HG02763 (cell line): ENCODE measurements at regions not wholly inside any gene's neighbourhood (a gene's known extent, or its start where the extent isn't known, plus 50 kb on each side); places are given as distances from the start of the nearest gene placed in this dataset.
"Not testable (repeated sequence)": the region's sequence is repeated elsewhere in the genome, so short reads cannot be mapped to it uniquely, and the experiment has no call there.

Experiments
- ATAC-seq: cut with Tn5 transposase; IDR thresholded peaks from one replicate; pipeline ENCODE4 v1.9.1; 2021; ENCODE audit warnings: mild to moderate bottlenecking, moderate library complexity; ENCODE audit not compliant: unreplicated experiment

DNA sequence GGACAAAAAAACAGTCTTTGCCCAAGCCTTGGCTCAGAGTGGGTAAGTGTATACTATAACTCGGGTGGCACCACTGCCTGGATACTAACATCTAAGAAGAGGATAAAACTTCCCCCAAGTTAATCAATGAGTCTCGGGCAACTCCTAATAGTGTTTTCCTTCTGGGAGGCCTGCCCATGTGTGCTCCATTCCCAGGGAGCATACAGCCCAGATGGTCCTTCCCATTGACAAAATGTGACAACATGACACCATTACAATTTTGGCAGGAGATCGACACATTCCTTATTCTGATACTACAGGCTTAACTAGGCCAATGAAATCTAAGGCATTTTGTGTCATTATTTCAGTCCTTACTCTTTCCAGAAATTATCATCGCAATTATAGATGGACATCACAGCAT, 52.7 kb upstream of the CRIM1 start:
- no peak for ATAC-seq

DNA sequence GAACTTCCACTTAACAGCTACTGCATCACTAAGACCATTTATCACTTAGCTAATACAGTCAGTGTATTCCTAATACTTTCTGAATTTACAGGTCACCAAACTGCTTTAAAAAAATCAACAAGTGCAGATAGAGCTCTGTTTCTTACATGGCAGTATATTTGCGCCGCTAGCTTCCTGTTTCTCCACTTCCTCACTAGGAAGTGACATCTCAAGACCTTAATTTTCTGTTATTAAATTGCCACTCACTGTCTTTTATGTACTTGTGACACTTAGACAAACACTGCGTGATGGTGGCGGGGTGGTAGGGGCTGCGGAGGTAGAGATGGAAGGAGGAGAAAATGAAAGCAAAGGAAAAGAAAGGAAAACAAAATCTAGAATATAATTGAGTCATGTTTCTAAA, 53.7 kb upstream of the CRIM1 start:
- ATAC-seq, result no peak

DNA sequence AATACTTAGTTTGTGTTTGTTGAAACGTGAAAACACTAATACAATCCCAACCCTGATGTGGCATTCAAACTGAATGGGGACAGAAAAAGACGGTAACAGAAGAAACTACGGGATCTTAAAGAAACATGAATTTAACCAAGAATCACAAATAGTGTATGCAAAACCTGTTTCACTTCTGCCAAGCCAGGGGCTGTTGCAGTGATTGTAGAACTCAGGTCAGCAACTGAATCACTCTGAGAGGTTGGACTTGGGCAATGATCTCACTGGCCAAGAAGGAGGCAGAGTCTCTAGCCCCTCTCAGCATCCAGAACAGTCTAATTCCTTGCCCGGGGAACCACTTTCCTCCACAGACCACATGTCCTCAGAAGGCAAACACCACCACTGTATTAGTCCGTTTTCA, 54.9 kb upstream of the CRIM1 start:
- ATAC-seq, result no peak

DNA sequence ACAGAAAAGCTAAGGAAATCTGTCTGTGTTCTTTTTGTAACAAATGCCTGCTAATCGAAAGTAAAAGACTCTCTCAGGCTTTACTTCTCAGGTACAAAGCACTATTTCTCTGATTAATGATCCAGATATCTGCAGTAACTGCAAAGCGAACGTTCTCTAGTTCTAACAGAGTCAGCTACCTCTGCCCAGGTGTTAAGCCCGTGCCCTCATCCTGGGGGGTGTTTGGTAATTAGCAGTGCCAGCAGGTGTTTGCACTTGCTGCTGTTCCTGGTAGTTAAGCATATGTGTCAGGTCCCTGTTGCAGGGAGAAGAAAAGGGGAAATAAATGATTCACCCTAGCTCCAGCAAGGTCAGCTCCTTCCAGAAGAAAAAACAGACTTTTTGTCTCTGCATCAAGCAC, 58.8 kb upstream of the CRIM1 start:
- no peak for ATAC-seq

DNA sequence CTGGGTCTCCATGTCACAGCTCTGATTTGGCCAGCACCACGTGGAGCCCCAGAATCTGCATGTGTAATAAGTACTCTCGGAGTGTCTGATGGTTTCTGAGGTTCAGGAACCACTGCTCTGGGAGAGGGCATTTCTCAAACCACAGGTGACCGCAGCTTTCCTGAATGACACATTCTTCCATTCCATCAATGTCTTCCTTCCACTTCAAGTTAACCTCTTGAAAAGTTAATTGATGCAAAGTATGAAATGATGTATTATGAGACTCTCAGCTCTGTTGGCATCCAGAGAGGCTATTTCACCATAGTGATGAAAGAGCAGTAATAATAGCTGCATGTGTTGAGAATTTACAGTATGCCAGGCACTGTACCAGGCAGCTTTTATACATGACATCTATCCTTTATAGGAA, 61.3 kb upstream of the CRIM1 start:
- ATAC-seq, result no peak

DNA sequence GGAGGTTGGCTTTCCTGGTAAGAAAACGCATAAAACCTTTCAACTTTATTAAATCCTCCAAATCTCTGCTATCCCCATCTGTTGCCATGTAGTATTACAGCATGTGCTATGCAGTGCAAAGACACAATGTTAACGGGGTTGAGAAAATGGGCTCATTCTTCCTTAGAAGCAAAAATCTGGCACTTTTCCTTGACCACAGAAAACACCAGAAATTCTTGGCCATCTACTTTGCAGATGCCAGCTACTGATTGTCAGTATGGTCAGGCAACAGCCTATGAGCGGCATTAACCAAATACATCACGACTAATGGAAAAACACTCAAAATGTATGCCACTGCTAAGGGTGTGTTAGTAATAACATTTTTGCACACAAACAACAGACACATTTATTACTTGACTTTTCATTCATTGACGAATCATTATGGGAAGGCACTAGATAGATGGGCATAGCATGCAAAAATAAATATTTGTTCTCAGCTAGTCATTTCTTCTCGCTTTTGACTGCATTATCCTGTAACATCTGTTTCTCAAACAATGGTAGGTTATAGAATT, 65.2 kb upstream of the CRIM1 start:
- ATAC-seq, result no peak

DNA sequence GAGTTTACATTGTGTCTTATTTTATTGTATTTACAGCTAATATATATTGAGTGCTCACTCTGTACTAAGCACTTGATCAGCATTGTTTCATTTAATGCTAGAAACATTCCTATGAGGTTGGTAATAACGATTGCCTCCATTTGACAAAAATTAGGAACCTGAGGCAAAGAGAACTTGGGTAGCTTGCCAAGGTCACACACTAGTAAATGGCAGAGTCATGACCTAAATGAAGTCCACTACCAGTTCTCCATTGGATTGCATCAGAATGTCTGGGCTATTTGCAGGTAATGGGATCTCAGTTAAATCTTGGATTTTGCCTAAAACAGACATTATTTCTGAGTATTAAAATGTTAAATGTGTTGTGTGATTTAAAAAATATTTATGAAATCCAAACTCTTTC, 65.8 kb upstream of the CRIM1 start:
- no peak for ATAC-seq

DNA sequence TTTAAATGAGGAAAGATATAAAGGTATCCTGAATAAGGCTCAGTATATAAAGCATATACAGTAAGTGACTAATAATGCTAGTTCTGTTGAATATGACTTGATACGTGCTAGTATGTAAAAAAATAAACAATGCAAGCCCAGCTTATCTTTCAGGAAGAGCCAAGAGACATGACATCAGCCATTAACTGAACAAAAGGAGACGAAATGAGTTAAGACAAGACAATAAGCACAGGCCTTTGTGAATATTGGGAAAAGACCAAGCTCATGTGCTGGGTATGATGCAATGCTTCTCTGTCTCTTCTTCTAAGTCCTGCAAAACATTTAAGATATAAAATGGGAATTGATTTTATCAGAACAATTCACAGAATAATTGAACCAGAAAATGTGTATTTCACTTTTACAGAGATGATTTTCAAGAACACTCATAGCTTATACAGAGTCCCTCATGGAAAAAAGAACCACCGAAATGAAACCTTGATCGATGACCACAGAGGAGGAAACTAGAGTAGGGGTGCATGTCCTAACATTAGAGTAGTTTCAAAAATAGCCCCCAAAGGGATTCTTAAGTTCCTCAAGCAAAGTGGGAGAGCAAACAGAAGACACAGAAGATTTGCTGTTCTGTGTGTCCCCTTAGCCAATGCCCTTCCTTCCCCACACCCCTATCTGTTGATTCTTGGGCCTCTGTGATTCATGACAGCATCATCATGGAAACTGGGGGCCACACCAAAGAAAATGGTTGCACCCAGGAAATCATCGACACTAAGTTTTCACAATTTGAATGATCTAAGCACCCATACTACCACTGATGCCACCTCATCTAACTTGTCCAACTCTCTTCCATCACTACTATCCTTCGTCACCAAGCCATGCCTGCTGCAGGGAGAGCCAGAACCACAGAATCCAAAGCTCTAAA, 68.0 kb upstream of the CRIM1 start:
- ATAC-seq, result no peak

DNA sequence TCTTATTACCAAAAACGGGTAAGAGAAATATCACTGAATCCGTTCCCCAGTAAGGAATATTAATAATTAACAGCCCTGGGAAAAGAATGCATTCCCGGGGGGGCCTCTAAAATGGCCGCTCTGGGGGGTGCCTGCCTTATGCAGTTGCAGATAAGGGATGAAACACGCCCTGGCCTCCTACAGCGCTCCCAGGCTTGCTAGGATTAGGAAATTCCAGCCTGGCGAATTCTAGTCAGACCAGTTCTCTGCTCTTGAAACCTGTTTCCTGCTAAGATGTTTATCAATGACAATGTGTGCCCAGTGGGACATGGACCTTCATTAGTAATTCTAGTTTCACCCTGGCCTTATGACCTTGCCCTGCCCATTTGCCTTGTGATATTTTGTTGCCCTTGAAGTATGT, 76.1 kb upstream of the CRIM1 start:
- not testable (repeated sequence) for ATAC-seq

DNA sequence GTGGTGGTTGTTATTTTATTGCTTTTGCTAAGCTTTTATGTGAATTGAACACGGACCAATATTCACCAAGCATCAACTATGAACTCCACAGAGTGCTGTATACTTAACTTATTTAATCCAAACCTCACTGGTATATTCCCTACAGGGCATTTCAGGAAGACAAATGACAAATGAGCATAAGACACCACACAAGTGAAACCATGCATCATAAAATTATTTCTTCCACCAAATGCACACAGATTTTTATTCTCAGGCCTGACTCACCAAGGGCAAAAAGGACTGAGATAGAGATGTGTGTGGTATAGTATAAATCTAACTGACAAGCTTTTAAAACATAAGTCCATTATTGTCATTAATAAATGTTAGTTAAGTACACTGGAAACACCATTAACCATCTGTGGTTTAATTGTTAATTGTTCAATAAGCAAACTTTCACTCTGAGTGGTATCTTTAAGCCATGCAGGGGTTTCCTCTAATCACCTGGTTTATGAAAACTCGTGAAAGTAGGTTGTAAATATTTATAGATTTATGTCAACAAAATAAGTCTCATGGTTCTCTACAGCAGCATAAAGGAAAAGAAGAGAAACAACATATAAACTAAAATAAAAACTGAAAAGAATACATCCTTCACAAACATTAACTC, 77.6 kb upstream of the CRIM1 start:
- ATAC-seq, result no peak

DNA sequence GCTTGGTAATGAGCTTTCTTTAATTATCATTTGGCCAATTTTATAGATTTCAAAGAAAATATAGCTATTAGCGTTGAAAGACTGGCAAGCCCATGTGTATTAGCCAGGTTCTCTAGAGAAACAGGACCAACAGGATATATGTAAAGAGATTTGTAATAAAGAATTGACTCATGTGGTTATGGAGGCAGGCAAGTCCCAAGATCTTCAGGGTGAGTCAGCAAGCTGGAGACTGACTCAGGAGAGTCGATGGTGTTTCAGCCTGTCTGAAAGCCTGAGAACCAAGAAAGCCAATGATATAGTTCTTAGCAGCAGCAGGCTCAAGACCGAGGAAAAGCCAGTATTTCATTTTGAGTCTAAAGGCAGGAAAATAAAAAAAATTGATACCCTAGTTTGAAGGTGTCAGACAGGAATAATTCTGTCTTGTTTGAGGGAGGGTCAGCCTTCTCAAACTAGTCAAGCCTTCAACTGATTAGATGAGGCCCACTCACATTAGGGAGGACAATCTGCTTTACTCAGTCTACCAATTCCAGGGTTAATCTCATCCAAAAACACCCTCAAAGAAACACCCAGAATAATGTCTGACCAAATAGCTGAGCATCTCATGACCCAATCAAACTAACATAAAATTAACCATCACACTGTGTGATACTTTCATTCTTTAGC, 78.3 kb upstream of the CRIM1 start:
- no peak for ATAC-seq

DNA sequence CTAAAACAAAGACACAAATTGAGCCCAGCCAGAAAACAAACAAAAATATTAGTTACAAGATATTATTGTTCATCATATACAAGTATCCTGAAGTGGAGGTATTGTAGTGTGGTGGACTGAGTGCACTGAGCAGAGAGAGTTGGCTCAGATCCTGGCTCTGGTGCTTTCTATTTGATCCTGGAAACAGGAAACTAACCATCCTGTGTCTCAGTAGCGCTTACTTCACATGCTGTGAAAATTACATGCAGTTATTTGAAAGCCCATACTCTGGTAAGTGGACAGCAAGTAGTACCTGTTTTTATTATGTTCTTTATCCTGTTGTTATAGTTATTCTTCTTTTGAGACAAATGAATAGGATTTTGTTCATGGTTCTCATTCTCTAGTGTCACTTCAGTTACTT, 84.3 kb upstream of the CRIM1 start:
- no peak for ATAC-seq

DNA sequence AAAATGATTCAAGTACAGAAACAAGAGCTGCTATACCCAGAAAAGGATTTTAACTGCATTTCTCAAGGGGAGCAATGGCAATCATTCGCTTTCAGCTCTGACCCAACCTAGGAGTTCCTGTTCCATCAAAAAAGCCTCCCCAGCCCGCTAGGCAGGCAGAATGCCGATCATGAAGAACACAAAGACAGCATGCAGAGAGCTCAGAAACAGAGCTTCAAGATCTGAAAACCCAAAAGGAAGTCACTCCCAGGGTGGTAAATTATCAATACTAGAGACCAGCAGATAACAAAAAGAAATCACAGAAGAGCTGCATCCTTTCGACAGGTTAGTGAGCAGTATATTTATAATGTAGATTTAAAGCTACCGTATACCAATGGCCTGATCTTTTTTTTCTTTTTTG, 84.8 kb upstream of the CRIM1 start:
- ATAC-seq, result no peak

DNA sequence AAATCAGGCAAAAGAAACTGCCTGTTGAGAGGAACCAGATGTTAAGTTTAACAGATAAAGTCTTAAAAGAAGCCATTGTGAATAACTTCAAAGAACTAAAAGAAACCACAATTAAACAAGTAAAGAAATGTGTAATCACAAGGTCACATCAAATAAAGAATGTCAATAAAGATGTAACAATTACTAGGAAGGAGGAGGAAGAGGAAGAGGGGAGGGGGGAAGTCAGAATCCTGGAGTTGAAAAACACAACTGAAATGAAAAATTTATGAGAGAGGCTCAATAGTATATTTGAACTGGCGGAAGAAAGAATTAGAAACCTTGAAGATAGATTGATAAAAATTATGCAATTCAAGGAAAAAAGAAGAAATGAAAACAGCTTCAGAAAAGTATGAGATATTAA, 88.4 kb upstream of the CRIM1 start:
- no peak for ATAC-seq

DNA sequence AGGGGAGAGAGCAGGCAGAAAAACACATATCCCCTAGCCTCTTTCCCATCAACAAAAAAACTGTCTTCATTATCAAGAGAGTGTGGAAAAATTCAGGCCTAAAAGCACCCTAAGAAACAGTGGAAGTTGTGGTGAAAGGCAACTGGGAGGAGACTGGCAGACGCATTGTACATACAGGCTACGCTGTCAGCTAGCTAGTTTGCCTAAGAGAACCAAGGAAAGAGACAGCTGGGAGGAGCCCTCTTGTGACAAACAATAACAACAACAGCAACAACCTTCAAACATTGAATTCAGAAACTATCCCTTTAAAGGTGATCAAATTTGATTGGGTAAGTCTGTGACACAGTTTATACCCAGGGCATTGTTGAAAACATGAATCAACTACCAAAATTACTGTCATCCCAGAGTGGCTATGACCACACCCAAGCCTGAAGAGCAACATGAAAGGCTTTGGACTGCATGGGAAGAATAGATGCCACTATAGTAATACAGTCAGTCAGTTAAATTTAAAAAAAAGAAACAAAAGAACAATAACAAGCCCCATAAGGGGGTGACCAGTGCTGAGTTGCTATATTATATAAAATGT, 88.9 kb upstream of the CRIM1 start:
- no peak for ATAC-seq

DNA sequence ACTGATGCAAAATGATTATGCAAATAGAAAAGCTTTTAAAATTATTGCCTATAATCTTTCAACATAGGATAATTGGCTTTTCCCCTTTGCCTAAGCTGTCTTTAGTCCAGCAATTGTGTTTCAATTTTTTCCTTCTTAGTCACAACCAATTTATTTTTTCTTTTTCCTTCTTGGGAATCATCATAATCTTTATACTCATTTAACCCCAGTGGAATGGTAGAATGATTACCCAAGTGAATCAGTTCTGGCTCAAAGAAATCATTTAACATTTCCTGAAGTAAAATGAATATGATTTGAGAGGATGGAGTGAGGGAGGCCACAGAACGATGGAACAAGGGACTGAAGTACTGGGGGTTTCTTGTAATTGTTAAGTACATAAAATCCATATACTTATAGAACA, 93.0 kb upstream of the CRIM1 start:
- no peak for ATAC-seq

DNA sequence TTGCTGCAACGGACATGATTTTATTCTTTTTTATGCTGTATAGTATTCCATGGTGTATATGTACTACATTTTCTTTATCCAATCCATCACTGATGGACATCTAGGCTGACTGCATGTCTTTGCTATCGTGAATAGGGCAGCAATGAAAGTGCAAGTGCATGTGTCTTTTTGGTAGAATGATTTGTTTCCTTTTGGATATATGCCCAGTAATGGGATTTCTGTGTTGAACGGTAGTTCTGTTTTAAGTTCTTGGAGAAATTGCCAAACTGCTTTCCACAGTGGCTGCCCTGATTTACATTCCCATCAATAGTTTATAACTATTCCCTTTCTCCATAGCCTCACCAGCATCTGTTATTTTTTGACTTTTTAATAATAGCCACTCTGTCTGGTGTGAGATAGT, 99.7 kb upstream of the CRIM1 start:
- no peak for ATAC-seq

DNA sequence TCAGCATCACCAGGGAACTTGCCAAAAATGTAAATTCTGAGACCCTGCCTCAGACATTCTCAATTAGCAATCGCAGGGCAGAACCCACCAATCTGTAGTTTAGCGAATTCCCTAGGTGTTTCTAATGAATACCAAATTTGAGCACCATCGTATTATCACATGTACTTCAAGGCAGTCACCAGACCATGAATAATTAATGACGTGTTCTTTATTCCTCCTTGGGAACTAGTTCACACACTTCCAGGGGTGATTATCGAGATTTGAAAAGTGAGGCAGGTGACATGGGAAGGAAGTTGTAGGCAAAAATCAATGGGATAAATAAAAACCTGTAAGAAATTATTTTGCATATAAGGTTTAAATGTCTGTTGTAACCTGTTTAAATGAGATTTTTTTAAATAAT, 102.5 kb upstream of the CRIM1 start:
- ATAC-seq, result no peak

DNA sequence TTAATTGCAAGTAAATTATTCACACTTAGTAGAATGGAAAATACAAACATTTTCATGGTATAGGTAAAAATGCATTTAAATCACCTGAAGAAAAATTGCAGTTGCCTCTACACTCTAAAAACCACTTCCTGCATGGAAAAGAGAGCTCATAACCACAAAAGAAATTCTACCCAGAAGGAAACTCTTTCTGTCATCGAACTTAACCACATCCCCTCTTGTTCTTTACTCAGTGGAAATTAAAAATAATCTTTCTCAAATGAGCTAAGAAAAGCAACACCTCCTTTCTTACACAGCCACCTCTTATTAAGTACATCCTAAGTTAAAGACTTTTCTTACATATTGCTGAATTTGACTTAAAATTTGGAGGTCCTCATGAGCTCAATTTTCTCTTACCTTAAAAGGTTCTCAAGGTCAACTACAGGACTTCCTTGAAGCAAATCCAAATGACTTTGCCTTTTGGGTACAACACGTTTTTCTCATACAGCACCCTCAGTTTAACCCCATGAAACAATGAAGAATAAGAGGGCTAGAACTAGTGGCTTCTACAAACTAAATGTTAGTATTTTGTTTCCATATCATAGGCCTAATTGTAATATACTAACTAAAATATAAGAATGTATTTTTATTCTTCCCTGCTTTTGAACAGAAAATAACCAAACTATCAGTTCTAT, 109.1 kb upstream of the CRIM1 start:
- peak; percentile 78 for ATAC-seq

DNA sequence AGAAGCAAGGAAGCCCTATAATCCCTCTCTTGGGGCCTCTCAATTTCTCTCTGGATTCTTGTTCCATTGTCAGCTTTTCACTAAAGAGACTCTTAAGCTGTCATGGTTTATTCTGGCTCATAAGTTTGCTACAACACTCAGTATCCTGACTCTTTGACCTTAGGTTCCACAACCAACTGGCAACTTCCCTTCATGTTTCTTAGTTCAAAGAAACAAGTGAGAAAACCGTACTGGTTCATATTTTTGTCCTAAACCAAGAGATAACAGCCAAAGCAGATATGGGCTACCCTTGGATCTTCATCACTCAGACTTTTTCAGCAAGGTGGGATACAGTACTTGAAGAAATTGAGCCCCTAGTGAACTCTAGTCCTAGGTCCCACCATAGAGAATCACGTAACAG, 109.9 kb upstream of the CRIM1 start:
- ATAC-seq, result no peak

DNA sequence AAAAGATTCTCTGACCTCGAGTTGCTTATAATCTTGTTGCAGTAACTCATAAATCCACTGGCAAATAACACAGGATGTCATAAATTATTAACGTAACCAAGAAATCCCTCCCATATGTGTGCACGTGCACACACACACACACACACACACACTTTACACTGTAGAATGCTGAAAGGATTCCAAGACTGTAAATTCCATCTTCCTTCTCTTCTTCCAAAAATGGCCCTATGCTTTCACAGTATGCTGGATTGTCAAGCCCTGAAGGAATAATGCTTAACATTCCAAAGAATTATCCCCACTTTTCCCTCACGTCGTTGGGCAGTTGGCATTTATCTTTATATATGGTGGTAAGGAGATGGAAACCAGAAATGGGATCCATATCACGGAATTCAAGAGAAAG, 117.5 kb upstream of the CRIM1 start:
- ATAC-seq, result no peak
